K562 (cell line): ENCODE measurements at regions not wholly inside any gene's neighbourhood (a gene's known extent, or its start where the extent isn't known, plus 50 kb on each side); places are given as distances from the start of the nearest gene placed in this dataset.

Experiments used
- CTBP1 ChIP-seq: fragments of 450-650 bp; IDR thresholded peaks from 2 replicates; pipeline ENCODE4 v1.6.1; 2016; ENCODE audit warnings: borderline replicate concordance
- MXI1 ChIP-seq: IDR thresholded peaks from 2 replicates; pipeline ENCODE4 v1.6.1; 2011; ENCODE audit warnings: low read depth, mild to moderate bottlenecking, improper control_type of control experiment, low read length
- POLR2A ChIP-seq: fragments of 450-650 bp; conservative IDR thresholded peaks from 2 replicates; pipeline ENCODE4 v1.6.1; 2016
- ZC3H4 ChIP-seq: sonication (generic); formaldehyde crosslinking; IDR thresholded peaks from 2 replicates; pipeline ENCODE4 v1.9.0; 2021; ENCODE audit warnings: missing genetic modification reagents, borderline replicate concordance
- TF ChIP-seq, protein P1 (sequence below): conservative IDR thresholded peaks from 2 replicates; pipeline ENCODE4 v1.6.1; 2011; ENCODE audit warnings: low read depth, mild to moderate bottlenecking, low read length; ENCODE audit not compliant: control insufficient read depth
- TF ChIP-seq, protein P2 (sequence below): sonication (generic); formaldehyde crosslinking; IDR thresholded peaks from 2 replicates; pipeline ENCODE4 v1.8.0; 2022; ENCODE audit warnings: mild to moderate bottlenecking, missing genetic modification reagents
- TF ChIP-seq, protein P3 (sequence below), 3 experiments: IDR thresholded peaks in 2 of 3; conservative IDR thresholded peaks in 1 of 3; 2 replicates each; pipeline ENCODE4 v1.5.1; 2011 to 2012; ENCODE audit warnings: low read length in 3 of 3, mild to moderate bottlenecking in 3 of 3, control low read depth in 2 of 3, improper control_type of control experiment in 1 of 3, inconsistent platforms in 1 of 3, low read depth in 1 of 3, mixed read lengths in 1 of 3, moderate library complexity in 1 of 3; ENCODE audit not compliant: insufficient read depth in 2 of 3
- TF ChIP-seq, protein P4 (sequence below): fragments of 250-450 bp; sonication (Bioruptor Pico); IDR thresholded peaks from 2 replicates; pipeline ENCODE4 v1.5.0; 2021

DNA sequence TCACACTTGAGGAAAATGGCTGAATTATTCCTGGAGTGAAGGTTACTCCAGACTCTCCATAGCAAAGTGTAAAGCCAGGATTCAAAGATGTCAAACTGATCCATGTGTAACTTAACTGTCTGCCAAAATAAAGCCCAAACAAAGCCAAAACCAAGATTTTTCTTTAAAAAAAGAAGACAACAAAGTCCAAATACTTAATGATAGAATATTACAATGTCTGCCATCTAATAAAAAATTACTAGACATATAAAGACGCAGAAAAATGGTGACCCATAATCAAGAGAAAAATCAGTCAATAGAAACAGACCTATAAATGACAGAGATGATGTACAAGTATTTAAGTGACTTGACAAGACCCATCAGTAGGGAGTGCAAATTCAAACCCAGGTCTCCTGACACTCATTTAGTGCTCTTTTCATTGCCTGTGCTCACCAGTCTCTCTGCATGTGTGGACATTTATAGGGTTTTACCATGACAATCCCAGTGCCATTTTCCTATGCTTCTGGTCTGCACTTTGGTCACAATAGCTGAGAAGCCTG is 85.1 kb upstream of the HES1 start:
- TF ChIP-seq, protein P1, sequence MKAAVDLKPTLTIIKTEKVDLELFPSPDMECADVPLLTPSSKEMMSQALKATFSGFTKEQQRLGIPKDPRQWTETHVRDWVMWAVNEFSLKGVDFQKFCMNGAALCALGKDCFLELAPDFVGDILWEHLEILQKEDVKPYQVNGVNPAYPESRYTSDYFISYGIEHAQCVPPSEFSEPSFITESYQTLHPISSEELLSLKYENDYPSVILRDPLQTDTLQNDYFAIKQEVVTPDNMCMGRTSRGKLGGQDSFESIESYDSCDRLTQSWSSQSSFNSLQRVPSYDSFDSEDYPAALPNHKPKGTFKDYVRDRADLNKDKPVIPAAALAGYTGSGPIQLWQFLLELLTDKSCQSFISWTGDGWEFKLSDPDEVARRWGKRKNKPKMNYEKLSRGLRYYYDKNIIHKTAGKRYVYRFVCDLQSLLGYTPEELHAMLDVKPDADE = no peak
- TF ChIP-seq ZC3H4 (no peak), POLR2A (no peak), MXI1 (no peak), CTBP1 (no peak)
- TF ChIP-seq, protein P2, sequence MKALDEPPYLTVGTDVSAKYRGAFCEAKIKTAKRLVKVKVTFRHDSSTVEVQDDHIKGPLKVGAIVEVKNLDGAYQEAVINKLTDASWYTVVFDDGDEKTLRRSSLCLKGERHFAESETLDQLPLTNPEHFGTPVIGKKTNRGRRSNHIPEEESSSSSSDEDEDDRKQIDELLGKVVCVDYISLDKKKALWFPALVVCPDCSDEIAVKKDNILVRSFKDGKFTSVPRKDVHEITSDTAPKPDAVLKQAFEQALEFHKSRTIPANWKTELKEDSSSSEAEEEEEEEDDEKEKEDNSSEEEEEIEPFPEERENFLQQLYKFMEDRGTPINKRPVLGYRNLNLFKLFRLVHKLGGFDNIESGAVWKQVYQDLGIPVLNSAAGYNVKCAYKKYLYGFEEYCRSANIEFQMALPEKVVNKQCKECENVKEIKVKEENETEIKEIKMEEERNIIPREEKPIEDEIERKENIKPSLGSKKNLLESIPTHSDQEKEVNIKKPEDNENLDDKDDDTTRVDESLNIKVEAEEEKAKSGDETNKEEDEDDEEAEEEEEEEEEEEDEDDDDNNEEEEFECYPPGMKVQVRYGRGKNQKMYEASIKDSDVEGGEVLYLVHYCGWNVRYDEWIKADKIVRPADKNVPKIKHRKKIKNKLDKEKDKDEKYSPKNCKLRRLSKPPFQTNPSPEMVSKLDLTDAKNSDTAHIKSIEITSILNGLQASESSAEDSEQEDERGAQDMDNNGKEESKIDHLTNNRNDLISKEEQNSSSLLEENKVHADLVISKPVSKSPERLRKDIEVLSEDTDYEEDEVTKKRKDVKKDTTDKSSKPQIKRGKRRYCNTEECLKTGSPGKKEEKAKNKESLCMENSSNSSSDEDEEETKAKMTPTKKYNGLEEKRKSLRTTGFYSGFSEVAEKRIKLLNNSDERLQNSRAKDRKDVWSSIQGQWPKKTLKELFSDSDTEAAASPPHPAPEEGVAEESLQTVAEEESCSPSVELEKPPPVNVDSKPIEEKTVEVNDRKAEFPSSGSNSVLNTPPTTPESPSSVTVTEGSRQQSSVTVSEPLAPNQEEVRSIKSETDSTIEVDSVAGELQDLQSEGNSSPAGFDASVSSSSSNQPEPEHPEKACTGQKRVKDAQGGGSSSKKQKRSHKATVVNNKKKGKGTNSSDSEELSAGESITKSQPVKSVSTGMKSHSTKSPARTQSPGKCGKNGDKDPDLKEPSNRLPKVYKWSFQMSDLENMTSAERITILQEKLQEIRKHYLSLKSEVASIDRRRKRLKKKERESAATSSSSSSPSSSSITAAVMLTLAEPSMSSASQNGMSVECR (CRISPR knock-in tag) = no peak
- TF ChIP-seq, protein P3, sequence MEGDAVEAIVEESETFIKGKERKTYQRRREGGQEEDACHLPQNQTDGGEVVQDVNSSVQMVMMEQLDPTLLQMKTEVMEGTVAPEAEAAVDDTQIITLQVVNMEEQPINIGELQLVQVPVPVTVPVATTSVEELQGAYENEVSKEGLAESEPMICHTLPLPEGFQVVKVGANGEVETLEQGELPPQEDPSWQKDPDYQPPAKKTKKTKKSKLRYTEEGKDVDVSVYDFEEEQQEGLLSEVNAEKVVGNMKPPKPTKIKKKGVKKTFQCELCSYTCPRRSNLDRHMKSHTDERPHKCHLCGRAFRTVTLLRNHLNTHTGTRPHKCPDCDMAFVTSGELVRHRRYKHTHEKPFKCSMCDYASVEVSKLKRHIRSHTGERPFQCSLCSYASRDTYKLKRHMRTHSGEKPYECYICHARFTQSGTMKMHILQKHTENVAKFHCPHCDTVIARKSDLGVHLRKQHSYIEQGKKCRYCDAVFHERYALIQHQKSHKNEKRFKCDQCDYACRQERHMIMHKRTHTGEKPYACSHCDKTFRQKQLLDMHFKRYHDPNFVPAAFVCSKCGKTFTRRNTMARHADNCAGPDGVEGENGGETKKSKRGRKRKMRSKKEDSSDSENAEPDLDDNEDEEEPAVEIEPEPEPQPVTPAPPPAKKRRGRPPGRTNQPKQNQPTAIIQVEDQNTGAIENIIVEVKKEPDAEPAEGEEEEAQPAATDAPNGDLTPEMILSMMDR (IDR thresholded peaks at IDR 0.05 in 2 of 3, conservative IDR thresholded peaks at IDR 0.05 in 1 of 3; ENCODE audit: insufficient read depth in 2 of 3, low read depth in 1 of 3, low read length in 3 of 3) = no peak
- TF ChIP-seq, protein P4, sequence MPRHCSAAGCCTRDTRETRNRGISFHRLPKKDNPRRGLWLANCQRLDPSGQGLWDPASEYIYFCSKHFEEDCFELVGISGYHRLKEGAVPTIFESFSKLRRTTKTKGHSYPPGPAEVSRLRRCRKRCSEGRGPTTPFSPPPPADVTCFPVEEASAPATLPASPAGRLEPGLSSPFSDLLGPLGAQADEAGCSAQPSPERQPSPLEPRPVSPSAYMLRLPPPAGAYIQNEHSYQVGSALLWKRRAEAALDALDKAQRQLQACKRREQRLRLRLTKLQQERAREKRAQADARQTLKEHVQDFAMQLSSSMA (CRISPR knock-in tag) = no peak
